GM10266 (cell line): ENCODE measurements at regions not wholly inside any gene's neighbourhood (a gene's known extent, or its start where the extent isn't known, plus 50 kb on each side); places are given as distances from the start of the nearest gene placed in this dataset.

ENCODE experiments used
- DNase-seq: peaks from one replicate; pipeline ENCODE4 v3.0.0; 2012; ENCODE audit errors: extremely low spot score
- CTCF ChIP-seq: IDR thresholded peaks from 2 replicates; pipeline ENCODE4 v1.5.1; 2012; ENCODE audit warnings: mild to moderate bottlenecking, low read depth; ENCODE audit not compliant: control insufficient read depth, insufficient read depth; ENCODE audit errors: missing control alignments

GRCh38 chr6:165849534-165850430 is 186.7 kb upstream of the PDE10A start:
- no peak for DNase-seq
- TF ChIP-seq CTCF = no peak

- TF ChIP-seq CTCF = no peak
These were observed 185.0 kb upstream of the PDE10A start for GRCh38 chr6:165848086-165848426.

GRCh38 chr6:165847407-165848085 is 184.5 kb upstream of the PDE10A start:
- no peak for DNase-seq
- TF ChIP-seq CTCF = no peak

More at GRCh38 chr6:165848086-165848426, 185.0 kb upstream of the PDE10A start:
- DNase-seq = no peak

- no peak for DNase-seq
- no peak for TF ChIP-seq CTCF
These were observed 183.3 kb upstream of the PDE10A start for GRCh38 chr6:165846123-165846966.

- no peak for TF ChIP-seq CTCF
- DNase-seq = no peak
These were observed 182.5 kb upstream of the PDE10A start for GRCh38 chr6:165845493-165845892.

GRCh38 chr6:165844801-165845364 is 181.8 kb upstream of the PDE10A start:
- no peak for TF ChIP-seq CTCF
- DNase-seq = no peak

GRCh38 chr6:165844232-165844631 is 181.2 kb upstream of the PDE10A start:
- DNase-seq = no peak
- TF ChIP-seq CTCF = no peak
